GM12872 (cell line): ENCODE measurements at regions not wholly inside any gene's neighbourhood (a gene's known extent, or its start where the extent isn't known, plus 50 kb on each side); places are given as distances from the start of the nearest gene placed in this dataset.

Experiments
- TF ChIP-seq, protein P1 (sequence below): IDR thresholded peaks from 3 replicates; pipeline ENCODE4 v1.5.1; 2011; ENCODE audit warnings: low read depth, mild to moderate bottlenecking, low read length, moderate library complexity; ENCODE audit not compliant: insufficient read depth

DNA sequence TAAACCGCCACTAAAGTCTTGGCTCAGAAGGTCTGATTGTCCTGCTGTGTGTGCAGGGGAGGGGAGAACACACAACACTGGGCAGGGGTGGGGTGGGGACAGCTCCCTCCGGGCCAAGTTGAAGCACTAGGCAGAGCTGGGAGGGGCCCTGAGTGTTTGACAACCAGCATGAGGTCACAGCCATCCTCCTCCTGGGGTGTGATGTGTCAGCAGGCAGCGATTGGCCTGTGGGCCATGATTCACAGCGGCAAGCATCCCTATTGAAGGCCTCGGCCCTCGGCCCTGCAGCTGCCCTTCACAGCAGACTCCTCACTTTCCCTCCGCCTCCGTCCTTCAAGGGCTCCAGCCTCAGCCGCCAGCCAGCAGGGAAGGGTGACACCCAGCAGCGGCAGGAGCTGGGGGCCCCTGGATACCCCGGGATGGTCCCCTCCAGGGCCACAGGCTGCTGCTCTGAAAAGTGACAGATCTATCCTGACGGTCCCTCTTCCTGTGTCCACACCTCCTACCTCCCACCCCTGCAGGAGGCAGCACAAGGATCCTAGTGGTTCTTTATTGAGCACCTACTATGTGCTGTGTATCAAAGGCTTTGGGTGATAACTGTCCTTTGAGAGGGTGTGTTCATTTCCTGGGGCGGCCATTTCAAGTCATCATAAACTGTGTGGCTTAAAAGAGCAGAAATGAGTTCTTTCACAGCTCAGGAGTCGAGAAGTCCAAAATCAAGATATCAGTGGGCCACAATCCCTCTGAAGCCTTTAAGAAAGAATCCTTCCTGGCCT lies 66.0 kb upstream of the SLC25A33 start:
- TF ChIP-seq, protein P1, sequence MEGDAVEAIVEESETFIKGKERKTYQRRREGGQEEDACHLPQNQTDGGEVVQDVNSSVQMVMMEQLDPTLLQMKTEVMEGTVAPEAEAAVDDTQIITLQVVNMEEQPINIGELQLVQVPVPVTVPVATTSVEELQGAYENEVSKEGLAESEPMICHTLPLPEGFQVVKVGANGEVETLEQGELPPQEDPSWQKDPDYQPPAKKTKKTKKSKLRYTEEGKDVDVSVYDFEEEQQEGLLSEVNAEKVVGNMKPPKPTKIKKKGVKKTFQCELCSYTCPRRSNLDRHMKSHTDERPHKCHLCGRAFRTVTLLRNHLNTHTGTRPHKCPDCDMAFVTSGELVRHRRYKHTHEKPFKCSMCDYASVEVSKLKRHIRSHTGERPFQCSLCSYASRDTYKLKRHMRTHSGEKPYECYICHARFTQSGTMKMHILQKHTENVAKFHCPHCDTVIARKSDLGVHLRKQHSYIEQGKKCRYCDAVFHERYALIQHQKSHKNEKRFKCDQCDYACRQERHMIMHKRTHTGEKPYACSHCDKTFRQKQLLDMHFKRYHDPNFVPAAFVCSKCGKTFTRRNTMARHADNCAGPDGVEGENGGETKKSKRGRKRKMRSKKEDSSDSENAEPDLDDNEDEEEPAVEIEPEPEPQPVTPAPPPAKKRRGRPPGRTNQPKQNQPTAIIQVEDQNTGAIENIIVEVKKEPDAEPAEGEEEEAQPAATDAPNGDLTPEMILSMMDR, result no peak

DNA sequence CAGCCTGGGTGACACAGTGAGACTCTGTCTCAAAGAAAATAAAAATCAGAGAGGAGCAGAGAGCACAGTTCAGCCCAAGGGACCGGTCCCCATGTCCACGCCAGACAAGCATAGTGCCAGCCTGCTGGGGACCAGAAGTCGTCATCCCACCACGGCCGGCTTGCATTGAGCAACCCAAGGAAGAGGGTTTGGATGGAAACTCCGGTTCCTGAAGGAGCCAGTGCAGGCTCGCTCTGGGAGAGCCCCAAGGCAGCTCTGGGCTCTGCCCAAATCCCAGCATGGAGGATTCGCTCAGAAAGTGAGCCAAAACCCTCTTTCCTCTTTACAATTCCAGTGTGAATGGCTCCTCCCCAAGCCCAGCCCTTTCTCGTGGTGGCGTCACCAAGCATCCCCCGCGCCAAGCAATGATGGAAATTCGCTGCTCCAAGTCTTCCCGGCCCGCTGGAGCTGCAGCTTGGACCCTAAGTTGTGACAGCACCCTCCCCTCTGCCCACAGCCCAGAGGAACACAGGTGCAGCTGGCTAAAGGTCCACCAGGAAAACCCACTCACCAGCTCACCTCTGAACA lies 64.1 kb upstream of the SLC25A33 start:
- TF ChIP-seq, protein P1, result no peak

DNA sequence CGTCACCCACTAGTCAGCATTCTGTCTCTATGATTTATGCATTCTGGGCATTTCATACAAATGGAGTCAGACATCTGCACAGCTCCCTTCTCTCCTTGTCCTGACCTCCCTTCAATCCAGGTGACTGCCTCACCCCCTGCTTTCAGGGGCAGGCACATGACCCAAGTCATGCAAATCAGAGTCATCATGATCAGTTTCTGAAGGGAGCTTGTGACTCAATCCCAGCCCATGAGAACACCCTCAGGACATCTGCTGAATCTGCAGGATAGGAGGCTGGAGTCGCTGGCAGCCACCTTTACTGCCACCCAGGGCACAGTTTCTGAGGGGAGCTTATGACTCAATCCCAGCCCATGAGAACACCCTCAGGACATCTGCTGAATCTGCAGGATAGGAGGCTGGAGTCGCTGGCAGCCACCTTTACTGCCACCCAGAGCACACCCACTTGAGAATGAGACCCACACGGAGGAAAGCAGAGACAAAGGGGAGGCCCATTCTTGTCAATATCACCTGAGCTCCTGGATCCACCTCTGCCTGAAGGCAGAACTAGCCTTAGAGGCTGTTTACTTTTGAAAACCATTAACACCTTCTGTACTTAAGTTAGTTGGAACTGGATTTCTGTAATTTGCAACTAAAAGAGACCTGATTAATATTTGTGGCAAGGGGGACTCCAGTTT lies 62.3 kb upstream of the SLC25A33 start:
- TF ChIP-seq, protein P1, result no peak

DNA sequence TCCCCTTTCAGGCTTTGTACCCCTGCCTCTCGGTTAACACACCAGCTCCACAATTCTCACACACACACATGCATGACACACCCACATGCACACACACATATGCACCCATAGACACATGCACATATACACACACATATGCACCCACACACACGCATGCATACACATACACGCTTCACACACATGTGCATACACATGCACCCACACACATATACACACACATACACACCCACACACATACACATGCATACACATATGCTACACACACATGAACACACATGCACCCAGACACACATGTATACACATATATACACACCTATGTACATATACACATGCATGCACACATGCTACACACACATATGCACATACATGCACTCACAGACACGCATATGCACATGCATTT lies 61.7 kb upstream of the SLC25A33 start:
- TF ChIP-seq, protein P1, result no peak

DNA sequence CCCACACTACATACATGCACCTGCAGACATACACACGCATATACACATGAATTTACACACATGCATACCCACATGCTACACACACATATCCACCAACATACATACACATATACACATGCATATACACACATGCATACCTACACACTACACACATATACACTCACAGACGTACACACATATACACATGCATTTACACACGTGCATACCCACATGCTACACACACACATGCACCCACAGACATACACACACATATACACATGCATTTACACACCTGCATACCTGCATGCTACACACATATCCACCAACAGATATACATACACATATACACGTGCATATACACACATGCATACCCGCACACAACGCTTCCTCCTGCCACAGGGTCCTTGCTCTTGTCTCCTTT lies 61.2 kb upstream of the SLC25A33 start:
- TF ChIP-seq, protein P1, result no peak

DNA sequence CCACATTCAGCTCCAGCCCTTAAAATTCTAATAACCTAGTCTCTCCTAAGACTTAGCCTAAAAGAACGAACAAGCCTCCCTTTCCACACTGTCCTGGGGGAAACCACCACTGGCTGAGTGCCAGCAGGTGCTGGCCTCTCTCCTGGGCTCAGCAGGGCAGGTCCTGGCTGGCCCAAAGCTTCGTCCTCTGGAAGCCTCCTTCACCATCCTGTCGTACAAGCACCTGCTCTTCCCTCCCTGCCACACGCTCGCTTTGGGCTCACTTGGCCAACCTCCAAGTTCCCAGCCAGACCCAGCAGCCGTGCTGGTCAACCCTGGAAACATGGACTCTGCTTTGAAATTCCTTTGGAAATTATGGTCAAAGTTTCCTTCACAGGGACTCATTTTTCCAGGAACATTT lies 58.2 kb upstream of the SLC25A33 start:
- TF ChIP-seq, protein P1, result no peak

DNA sequence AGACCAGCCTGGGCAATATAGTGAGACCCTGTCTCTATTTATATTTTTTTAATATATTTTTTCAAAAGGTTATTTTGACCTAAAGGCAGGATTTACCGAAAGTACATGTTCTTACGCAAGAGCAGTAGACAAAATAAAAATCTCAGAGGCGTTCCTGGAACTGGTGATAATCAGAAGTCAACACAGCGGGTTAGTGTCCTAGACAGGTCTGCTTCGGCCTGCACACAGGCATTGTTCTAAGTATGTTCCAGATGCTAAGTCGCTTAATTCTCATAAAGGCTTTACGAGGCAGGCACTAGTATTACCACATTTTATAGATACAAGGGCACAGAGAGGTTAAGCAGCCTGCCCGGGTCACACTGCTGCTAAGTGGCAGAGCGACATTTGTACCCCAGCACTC lies 56.9 kb upstream of the SLC25A33 start:
- TF ChIP-seq, protein P1, result no peak
